Osteoblast (primary cell): ENCODE measurements at regions not wholly inside any gene's neighbourhood (a gene's known extent, or its start where the extent isn't known, plus 50 kb on each side); places are given as distances from the start of the nearest gene placed in this dataset.

Experiments used
- DNase-seq: peaks from one replicate; pipeline ENCODE4 v3.0.0; 2011; ENCODE audit warnings: low spot score, mixed read lengths; ENCODE audit not compliant: insufficient read length; ENCODE audit errors: missing footprints
- H2AFZ ChIP-seq: 2 replicates; pipeline ENCODE4 v1.6.0; 2011; ENCODE audit warnings: mild to moderate bottlenecking, low read length
- H3K27ac ChIP-seq: 2 replicates; pipeline ENCODE4 v1.5.1; 2011; ENCODE audit warnings: mild to moderate bottlenecking, low read depth, low read length, moderate library complexity
- H3K27me3 ChIP-seq: 2 replicates; pipeline ENCODE4 v1.6.0; 2012; ENCODE audit warnings: mild to moderate bottlenecking, control low read depth, inconsistent platforms, low read length, moderate library complexity; ENCODE audit not compliant: insufficient read depth
- H3K36me3 ChIP-seq: 2 replicates; pipeline ENCODE4 v1.5.1; 2011; ENCODE audit warnings: mild to moderate bottlenecking, low read length, control low read depth, moderate library complexity; ENCODE audit not compliant: insufficient read depth
- H3K4me1 ChIP-seq: 2 replicates; pipeline ENCODE4 v1.5.1; 2011; ENCODE audit warnings: mild to moderate bottlenecking, low read length, control low read depth, moderate library complexity; ENCODE audit not compliant: insufficient read depth
- H3K4me2 ChIP-seq: 2 replicates; pipeline ENCODE4 v1.6.0; 2011; ENCODE audit warnings: mild to moderate bottlenecking, low read length; ENCODE audit not compliant: insufficient read depth
- H3K4me3 ChIP-seq: fragments of 200-600 bp; sonication (generic); 3 replicates; pipeline ENCODE4 v1.5.1; 2012; ENCODE audit warnings: mild to moderate bottlenecking, low read length, inconsistent platforms; ENCODE audit not compliant: insufficient read depth
- H3K79me2 ChIP-seq: 2 replicates; pipeline ENCODE4 v1.6.0; 2012; ENCODE audit warnings: mild to moderate bottlenecking, low read length, control low read depth, inconsistent platforms; ENCODE audit not compliant: insufficient read depth
- H3K9me3 ChIP-seq: 2 replicates; pipeline ENCODE4 v1.5.1; 2011; ENCODE audit warnings: low read depth, low read length, control low read depth
- H4K20me1 ChIP-seq: 2 replicates; pipeline ENCODE4 v1.6.0; 2012; ENCODE audit warnings: mild to moderate bottlenecking, low read length, control low read depth; ENCODE audit not compliant: insufficient read depth
- CTCF ChIP-seq: IDR thresholded peaks from 2 replicates; pipeline ENCODE4 v1.5.1; 2011; ENCODE audit warnings: mild to moderate bottlenecking, low read depth, low read length, moderate library complexity; ENCODE audit errors: extremely low read depth

DNA sequence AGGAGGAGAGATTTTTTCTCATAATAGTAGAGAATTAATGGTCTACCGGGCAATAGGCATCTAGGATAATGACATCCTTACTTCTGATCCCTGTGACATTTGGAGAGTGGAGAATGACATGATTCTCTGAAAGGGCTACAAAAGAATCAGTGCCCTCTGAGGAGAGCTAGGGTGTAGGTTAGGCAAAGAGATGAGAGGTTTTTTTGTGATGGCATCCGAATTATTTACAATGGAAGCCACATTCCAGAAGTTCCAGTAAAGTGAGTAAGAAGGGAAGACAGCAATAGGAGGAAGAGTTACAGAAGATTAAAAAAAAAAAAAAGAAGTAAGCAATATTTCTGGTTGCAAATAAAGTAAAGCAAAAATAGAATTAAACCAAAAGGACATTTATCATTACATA, 478.0 kb downstream of the RMST start:
- Histone ChIP-seq H3K4me2 (no peak overlapping the region), H3K36me3 (no peaks in the 10 kb centered on the region), H2AFZ (no peak overlapping the region), H3K4me3 (no peak overlapping the region), H3K4me1 (no peaks in the 10 kb centered on the region), H3K9me3 (no peaks in the 10 kb centered on the region), H3K79me2 (no peaks in the 10 kb centered on the region), H3K27ac (no peak overlapping the region), H3K27me3 (no peaks in the 10 kb centered on the region), H4K20me1 (no peaks in the 10 kb centered on the region)
- no peak for TF ChIP-seq CTCF
- no peak for DNase-seq

DNA sequence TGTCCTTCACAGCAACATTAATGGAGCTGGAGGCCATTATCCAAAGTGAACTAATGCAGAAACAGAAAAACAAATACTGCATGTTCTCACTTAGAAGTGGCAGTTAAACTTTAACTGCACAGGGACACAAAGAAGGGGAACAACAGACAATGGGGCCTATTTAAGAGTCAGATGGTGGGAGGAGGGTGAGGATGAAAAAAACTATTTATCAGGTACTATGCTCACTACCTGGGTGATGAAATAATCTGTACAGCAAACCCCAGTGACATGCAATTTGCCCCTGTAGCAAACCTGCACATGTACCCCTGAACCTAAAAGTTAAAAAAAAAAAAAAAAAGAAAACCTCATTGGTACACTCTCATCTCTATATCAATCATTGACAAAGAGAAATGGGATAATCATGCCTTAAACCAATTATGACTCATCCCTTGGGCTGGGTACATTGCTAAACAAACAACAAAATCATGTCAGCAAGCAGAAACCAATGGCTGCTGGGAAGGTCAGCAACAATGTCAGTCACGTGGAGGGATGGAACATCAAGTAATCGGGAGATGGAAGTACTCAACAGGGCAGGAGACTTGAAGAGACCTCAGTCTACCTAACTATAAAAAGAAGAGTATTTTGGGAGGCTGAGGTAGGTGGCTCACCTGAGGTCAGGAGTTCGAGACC, 479.2 kb downstream of the RMST start:
- no peaks in the 10 kb centered on the region for H3K36me3 ChIP-seq
- H3K4me3 ChIP-seq, result no peak overlapping the region

GRCh38 chr12:97943359-97943758, 480.8 kb downstream of the RMST start:
- no peak overlapping the region for H2AFZ ChIP-seq
- H3K4me1 ChIP-seq, result no peaks in the 10 kb centered on the region
- H3K36me3 ChIP-seq, result no peaks in the 10 kb centered on the region
- no peak overlapping the region for H3K4me2 ChIP-seq
- no peaks in the 10 kb centered on the region for H3K9me3 ChIP-seq
- H3K4me3 ChIP-seq, result no peak overlapping the region
- no peak for DNase-seq
- no peaks in the 10 kb centered on the region for H3K27me3 ChIP-seq
- no peaks in the 10 kb centered on the region for H4K20me1 ChIP-seq
- H3K79me2 ChIP-seq, result no peaks in the 10 kb centered on the region
- no peak for TF ChIP-seq CTCF
- no peak overlapping the region for H3K27ac ChIP-seq

More for the DNA sequence above, 479.2 kb downstream of the RMST start:
- no peak for TF ChIP-seq CTCF
- Histone ChIP-seq H3K4me1 (no peaks in the 10 kb centered on the region), H3K9me3 (no peaks in the 10 kb centered on the region), H3K4me2 (no peak overlapping the region), H2AFZ (no peak overlapping the region), H3K27me3 (no peaks in the 10 kb centered on the region), H3K27ac (no peak overlapping the region), H4K20me1 (no peaks in the 10 kb centered on the region), H3K79me2 (no peaks in the 10 kb centered on the region)
- no peak for DNase-seq

DNA sequence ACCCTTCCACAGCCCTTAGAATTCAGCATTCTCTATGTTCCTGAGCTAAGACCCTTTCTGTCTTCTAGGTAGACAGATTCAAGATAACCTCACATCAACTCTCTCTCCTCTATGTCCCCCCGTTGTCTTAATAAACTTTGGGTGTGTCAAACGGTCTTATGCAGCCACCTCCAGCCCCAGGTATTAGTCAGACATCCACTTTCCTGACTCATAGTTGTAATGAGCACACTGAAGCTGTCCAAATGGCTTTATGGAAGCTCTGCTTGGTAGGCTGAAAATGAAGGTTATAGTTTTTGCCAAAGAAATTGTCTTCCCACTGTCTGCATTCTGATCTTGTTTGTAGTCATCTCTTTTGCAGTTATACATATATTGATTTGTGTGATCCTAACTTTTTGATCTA, 482.0 kb downstream of the RMST start:
- H3K36me3 ChIP-seq, result no peaks in the 10 kb centered on the region
- H3K27ac ChIP-seq, result no peak overlapping the region
- no peak for TF ChIP-seq CTCF
- no peak overlapping the region for H3K4me2 ChIP-seq
- no peaks in the 10 kb centered on the region for H4K20me1 ChIP-seq
- no peaks in the 10 kb centered on the region for H3K79me2 ChIP-seq
- H3K4me1 ChIP-seq, result no peaks in the 10 kb centered on the region
- H3K9me3 ChIP-seq, result no peaks in the 10 kb centered on the region
- H3K4me3 ChIP-seq, result no peak overlapping the region
- no peaks in the 10 kb centered on the region for H3K27me3 ChIP-seq
- DNase-seq, result no peak
- no peak overlapping the region for H2AFZ ChIP-seq
